IMR-90 (cell line): ENCODE measurements at regions not wholly inside any gene's neighbourhood (a gene's known extent, or its start where the extent isn't known, plus 50 kb on each side); places are given as distances from the start of the nearest gene placed in this dataset.
"Not testable (repeated sequence)": the region's sequence is repeated elsewhere in the genome, so short reads cannot be mapped to it uniquely, and the experiment has no call there.

ENCODE experiments used
- ATAC-seq: fragments of 200-7000 bp; cut with Tn5 transposase; 2 replicates; pipeline ENCODE4 v1.9.1; 2020; ENCODE audit warnings: low read depth, mild to moderate bottlenecking, moderate library complexity
- BruUV-seq: library from RNA; stranded (reverse); fragments of 400-500 nt; replicated peaks from 2 replicates; lab custom pipeline; 2021; lab: Mats Ljungman, UMichigan
- CTCF ChIA-PET: fragments of 300-600 bp; formaldehyde crosslinking; extraction: SDS; loops from one replicate; lab custom pipeline; 2021; ENCODE audit warnings: antibody characterized with exemption; lab: Yijun Ruan, JAX
- POLR2A ChIA-PET: fragments of 300-600 bp; sonication (Branson Sonifier 250); formaldehyde crosslinking; loops from one replicate; lab custom pipeline; 2022; ENCODE audit warnings: antibody characterized with exemption; ENCODE audit not compliant: unreplicated experiment; lab: Charles Lee
- DNase-seq: peaks from one replicate; pipeline ENCODE4 v3.0.0; 2013
- H2AFZ ChIP-seq: replicated peaks from 2 replicates; pipeline ENCODE3; 2013; ENCODE audit warnings: low read length, mild to moderate bottlenecking; ENCODE audit not compliant: poor library complexity
- H2AK5ac ChIP-seq: 2 replicates; pipeline ENCODE4 v1.6.1; 2013; ENCODE audit warnings: low read depth, low read length, inconsistent platforms
- H2AK9ac ChIP-seq: replicated peaks from 2 replicates; pipeline ENCODE3; 2013; ENCODE audit warnings: mild to moderate bottlenecking, low read depth, low read length, moderate library complexity; ENCODE audit not compliant: poor library complexity
- H2BK120ac ChIP-seq: 2 replicates; pipeline ENCODE4 v1.6.1; 2013; ENCODE audit warnings: low read depth, low read length, inconsistent platforms
- H2BK15ac ChIP-seq: 3 replicates; pipeline ENCODE4 v1.6.1; 2013; ENCODE audit warnings: low read depth, low read length, inconsistent platforms
- H2BK20ac ChIP-seq: 2 replicates; pipeline ENCODE4 v1.6.1; 2013; ENCODE audit warnings: low read depth, mild to moderate bottlenecking, inconsistent platforms, low read length, moderate library complexity
- H2BK5ac ChIP-seq: 2 replicates; pipeline ENCODE4 v1.6.1; 2013; ENCODE audit warnings: mild to moderate bottlenecking, low read depth, low read length, inconsistent platforms; ENCODE audit not compliant: poor library complexity, severe bottlenecking
- H3K14ac ChIP-seq: replicated peaks from 2 replicates; pipeline ENCODE4 v1.6.1; 2013; ENCODE audit warnings: low read depth, low read length, inconsistent platforms
- H3K18ac ChIP-seq: 2 replicates; pipeline ENCODE4 v1.6.1; 2013; ENCODE audit warnings: low read depth, low read length, control low read depth
- H3K23ac ChIP-seq: 2 replicates; pipeline ENCODE4 v1.6.1; 2013; ENCODE audit warnings: low read depth, low read length, inconsistent platforms
- H3K27ac ChIP-seq: 2 replicates; pipeline ENCODE4 v1.5.1; 2013; ENCODE audit warnings: mild to moderate bottlenecking, control low read depth, low read length; ENCODE audit not compliant: insufficient read depth
- H3K27me3 ChIP-seq: 2 replicates; pipeline ENCODE4 v1.6.1; 2013; ENCODE audit warnings: low read length; ENCODE audit not compliant: control insufficient read depth, insufficient read depth
- H3K36me3 ChIP-seq: 2 replicates; pipeline ENCODE4 v1.6.1; 2013; ENCODE audit warnings: low read length, mixed read lengths; ENCODE audit not compliant: control insufficient read depth, insufficient read depth
- H3K4ac ChIP-seq: 2 replicates; pipeline ENCODE4 v1.6.1; 2013; ENCODE audit warnings: low read depth, low read length, inconsistent platforms
- H3K4me1 ChIP-seq: 2 replicates; pipeline ENCODE4 v1.6.1; 2013; ENCODE audit warnings: low read length, mixed read lengths; ENCODE audit not compliant: control insufficient read depth, insufficient read depth
- H3K4me2 ChIP-seq: 2 replicates; pipeline ENCODE4 v1.6.1; 2013; ENCODE audit warnings: low read depth, mild to moderate bottlenecking, control low read depth, low read length, moderate library complexity
- H3K4me3 ChIP-seq: 2 replicates; pipeline ENCODE4 v1.5.1; 2013; ENCODE audit warnings: low read depth, mild to moderate bottlenecking, control low read depth, low read length, moderate library complexity; ENCODE audit not compliant: insufficient read depth
- H3K56ac ChIP-seq: 2 replicates; pipeline ENCODE4 v1.6.1; 2013; ENCODE audit warnings: low read length, inconsistent platforms; ENCODE audit not compliant: insufficient read depth; ENCODE audit errors: extremely low read depth
- H3K79me1 ChIP-seq, 2 experiments: 2 replicates each; pipeline ENCODE4 v1.6.1; 2013; ENCODE audit warnings: low read length in 2 of 2, inconsistent platforms in 1 of 2, low read depth in 1 of 2
- H3K9ac ChIP-seq: 2 replicates; pipeline ENCODE4 v1.6.1; 2013; ENCODE audit warnings: low read depth, low read length, control low read depth
- H3K9me1 ChIP-seq: 2 replicates; pipeline ENCODE4 v1.6.1; 2013; ENCODE audit warnings: low read length, inconsistent platforms; ENCODE audit not compliant: insufficient read depth
- H3K9me3 ChIP-seq: 2 replicates; pipeline ENCODE4 v1.6.1; 2013; ENCODE audit warnings: low read length; ENCODE audit not compliant: control insufficient read depth, insufficient read depth
- H4K20me1 ChIP-seq: 2 replicates; pipeline ENCODE4 v1.6.1; 2013; ENCODE audit warnings: low read length, inconsistent platforms; ENCODE audit not compliant: insufficient read depth
- H4K5ac ChIP-seq: 2 replicates; pipeline ENCODE4 v1.6.1; 2013; ENCODE audit warnings: mild to moderate bottlenecking, low read depth, low read length, control low read depth
- H4K8ac ChIP-seq, 2 experiments: 2 replicates each; pipeline ENCODE4 v1.6.1; 2013; ENCODE audit warnings: low read depth in 2 of 2, low read length in 2 of 2, control low read depth in 1 of 2, inconsistent platforms in 1 of 2
- H4K91ac ChIP-seq: 2 replicates; pipeline ENCODE4 v1.6.1; 2013; ENCODE audit warnings: low read depth, low read length, inconsistent platforms; ENCODE audit not compliant: insufficient read depth
- CHD1 ChIP-seq: IDR thresholded peaks from 2 replicates; pipeline ENCODE4 v1.6.1; 2012; ENCODE audit warnings: low read depth, low read length, improper control_type of control experiment
- POLR2A ChIP-seq: IDR thresholded peaks from 2 replicates; pipeline ENCODE4 v1.6.1; 2012; ENCODE audit warnings: mild to moderate bottlenecking, low read depth, low read length
- SMC3 ChIP-seq: fragments of 150-350 bp; IDR thresholded peaks from 2 replicates; pipeline ENCODE4 v1.6.1; 2016; ENCODE audit warnings: low read depth, mild to moderate bottlenecking, antibody characterized with exemption, low read length, moderate library complexity
- WGBS, 2 experiments: methylation state at CpG; one replicate each; pipeline versions ENCODE4 v1.1.5 to v1.1.7; 2013; ENCODE audit warnings: missing lambda C conversion rate in 2 of 2; ENCODE audit not compliant: insufficient read length in 1 of 2; ENCODE audit errors: extremely low coverage in 2 of 2; 5-methylcytosine and 5-hydroxymethylcytosine counted together
- dilution Hi-C: fragments of 300-500 bp; cut with HindIII; formaldehyde crosslinking; loops from one replicate; pipeline ENCODE4 v1.14.3; 2018; ENCODE audit warnings: low sequenced_read_pairs; ENCODE audit not compliant: unreplicated experiment
- in situ Hi-C: fragments of 300-500 bp; cut with MboI; formaldehyde crosslinking; loops from 3 replicates; pipeline ENCODE4 v1.14.3; 2019; ENCODE audit warnings: low sequenced_read_pairs, inconsistent platforms, mixed read lengths
- intact Hi-C: fragments of 100-400 bp; cut with micrococcal nuclease; formaldehyde crosslinking; loops from 2 replicates; pipeline ENCODE4 v1.10.0; 2022

GRCh38 chr18:65175681-65176080 is 575.1 kb upstream of the CDH7 start:
- Histone ChIP-seq H3K56ac (no peak overlapping the region), H3K4me2 (no peak overlapping the region), H4K5ac (no peak overlapping the region), H2AFZ (no peak overlapping the region), H2BK120ac (no peak overlapping the region), H2AK5ac (no peak overlapping the region), H3K9ac (no peak overlapping the region), H2BK20ac (no peak overlapping the region), H3K27me3 (no peaks in the 10 kb centered on the region), H3K79me1 (no peaks in the 10 kb centered on the region), H4K20me1 (no peaks in the 10 kb centered on the region), H3K4me1 (no peaks in the 10 kb centered on the region), H3K14ac (no peak overlapping the region), H3K4ac (no peak overlapping the region), H3K9me1 (no peaks in the 10 kb centered on the region), H2AK9ac (no peak overlapping the region), H4K8ac (no peak overlapping the region), H3K4me3 (no peak overlapping the region), H2BK15ac (no peak overlapping the region), H3K36me3 (no peaks in the 10 kb centered on the region), H3K23ac (no peak overlapping the region), H3K27ac (no peak overlapping the region), H2BK5ac (no peak overlapping the region), H3K9me3 (peaks cover 7% of the 10 kb centered on the region), H3K18ac (no peak overlapping the region), H4K91ac (no peak overlapping the region)
- no TSS peak for BruUV-seq
- TF ChIP-seq POLR2A (no peak), CHD1 (no peak), SMC3 (no peak)
- no CpG with 5 or more reads among the region's 2 CpGs for WGBS, 2 experiments
- ATAC-seq (no peak), DNase-seq (no peak)
- ChIA-PET CTCF (no interaction called here), POLR2A (no interaction called here)
- intact Hi-C loops (no loop called here), in situ Hi-C loops (no loop called here), dilution Hi-C loops (no loop called here)

DNA sequence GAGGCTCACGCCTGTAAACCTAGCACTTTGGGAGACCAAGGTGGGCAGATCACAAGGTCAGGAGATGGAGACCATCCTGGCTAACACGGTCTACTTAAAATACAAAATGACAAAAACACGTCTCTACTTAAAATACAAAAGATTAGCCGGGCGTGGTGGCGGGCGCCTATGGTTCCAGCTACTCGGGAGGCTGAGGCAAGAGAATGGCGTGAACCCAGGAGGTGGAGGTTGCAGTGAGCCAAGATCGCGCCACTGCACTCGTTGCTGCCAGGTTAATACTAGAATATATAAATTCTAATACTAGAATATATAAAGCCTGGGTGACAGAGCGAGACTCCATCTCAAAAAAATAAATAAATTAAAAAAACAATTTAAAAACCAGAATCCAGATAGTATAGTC is 588.7 kb upstream of the CDH7 start:
- H2BK120ac ChIP-seq, H3K4me2 ChIP-seq, dilution Hi-C loops, CTCF ChIA-PET, H3K18ac ChIP-seq, H4K5ac ChIP-seq, H3K23ac ChIP-seq, BruUV-seq, H4K91ac ChIP-seq, H3K79me1 ChIP-seq, H2BK5ac ChIP-seq, H2AK5ac ChIP-seq, intact Hi-C loops, H2AFZ ChIP-seq, H3K9me3 ChIP-seq, H4K8ac ChIP-seq, ATAC-seq, H3K56ac ChIP-seq, H2BK15ac ChIP-seq, DNase-seq, H3K4me1 ChIP-seq, POLR2A ChIA-PET, H3K4me3 ChIP-seq, H2AK9ac ChIP-seq, H3K14ac ChIP-seq, in situ Hi-C loops, H2BK20ac ChIP-seq, H3K9me1 ChIP-seq, H3K4ac ChIP-seq, H3K27me3 ChIP-seq, H3K27ac ChIP-seq, H4K20me1 ChIP-seq, H3K36me3 ChIP-seq, H3K9ac ChIP-seq: not testable (repeated sequence)
- no CpG with 5 or more reads among the region's 13 CpGs for WGBS, 2 experiments
